ENCODE measurements at regions not wholly inside any gene's neighbourhood (a gene's known extent, or its start where the extent isn't known, plus 50 kb on each side); places are given as distances from the start of the nearest gene placed in this dataset.

- H3K9me3 ChIP-seq (ENCODE audit: control insufficient read depth in 1 of 2, insufficient read depth in 1 of 2, low read depth in 1 of 2, low read length in 2 of 2) = no peaks in the 10 kb centered on the region
- H3K79me2 ChIP-seq (ENCODE audit: insufficient read depth, low read length) = no peaks in the 10 kb centered on the region
- H3K36me3 ChIP-seq (ENCODE audit: control insufficient read depth in 1 of 2, insufficient read depth in 2 of 2, low read length in 2 of 2) = no peaks in the 10 kb centered on the region
- no peaks in the 10 kb centered on the region for H3K27me3 ChIP-seq (ENCODE audit: insufficient read depth, low read length)
- no peaks in the 10 kb centered on the region for H4K20me1 ChIP-seq (ENCODE audit: insufficient read depth)
- DNase-seq (ENCODE audit: low read depth, low spot score) = no peak
- intact Hi-C loops (cut with micrococcal nuclease) = no loop called here
- peak overlapping the region; percentile 71 for H3K4me2 ChIP-seq (ENCODE audit: low read length)
- POLR2A ChIA-PET = no interaction called here
- RAD21 ChIA-PET (ENCODE audit: low non-redundant PET in 1 of 2, low total read pairs in 2 of 2, uncharacterized antibody in 2 of 2, unreplicated experiment in 2 of 2) = no interaction called here
- no TSS peak for BruUV-seq (replicated peaks)
- no peak overlapping the region for H3K27ac ChIP-seq (ENCODE audit: low read depth, low read length)
- H3K9me2 ChIP-seq (ENCODE audit: insufficient read depth) = no peaks in the 10 kb centered on the region
- ATAC-seq = peak; percentile 70
- CTCF ChIA-PET = no interaction called here
- TF ChIP-seq ATF3 (IDR thresholded peaks at IDR 0.05) (0 out of 2 replicates have a peak, but pooled peaks have one; percentile 18), CEBPB (IDR thresholded peaks at IDR 0.05; ENCODE audit: low read depth) (0 out of 2 replicates have a peak, but pooled peaks have one; percentile 31), FOSL1 (IDR thresholded peaks at IDR 0.05; ENCODE audit: low read depth) (peak; percentile 80), POLR2A (IDR thresholded peaks at IDR 0.05; ENCODE audit: borderline replicate concordance, extremely low read depth, insufficient read depth, insufficient read length) (no peak), JUND (IDR thresholded peaks at IDR 0.05) (peak; percentile 61), EGR1 (IDR thresholded peaks at IDR 0.05; ENCODE audit: low read depth) (no peak), SP1 (IDR thresholded peaks at IDR 0.05; ENCODE audit: low read depth) (peak; percentile 30; the same call in 1 of the 2 replicates)
- no peak overlapping the region for H3K9ac ChIP-seq (ENCODE audit: low read length)
- H3K4me1 ChIP-seq (ENCODE audit: control insufficient read depth in 1 of 2, insufficient read depth in 2 of 2, low read length in 2 of 2) = peaks cover 0 to 23% of the 10 kb centered on the region in 2 experiments; a peak in 2 of 4 replicates
- peak overlapping the region; percentile 85 for H2AFZ ChIP-seq (ENCODE audit: low read depth, low read length, poor library complexity, severe bottlenecking)
- H3K4me3 ChIP-seq (replicated peaks in 1 of 2; ENCODE audit: low read depth in 1 of 2, low read length in 2 of 2) = peak overlapping the region in 1 of 2 experiments; percentile 34; a peak in 2 of 4 replicates
Measured at GRCh38 chr4:159410076-159410777, 307.3 kb downstream of the RAPGEF2 start.

- ChIA-PET CTCF (no interaction called here), POLR2A (no interaction called here), RAD21 (ENCODE audit: low non-redundant PET in 1 of 2, low total read pairs in 2 of 2, uncharacterized antibody in 2 of 2, unreplicated experiment in 2 of 2) (no interaction called here)
- no peak for ATAC-seq
- Histone ChIP-seq H4K20me1 (ENCODE audit: insufficient read depth) (no peaks in the 10 kb centered on the region), H3K79me2 (ENCODE audit: insufficient read depth, low read length) (no peaks in the 10 kb centered on the region), H3K27me3 (ENCODE audit: insufficient read depth, low read length) (no peaks in the 10 kb centered on the region), H2AFZ (ENCODE audit: low read depth, low read length, poor library complexity, severe bottlenecking) (no peak overlapping the region), H3K27ac (ENCODE audit: low read depth, low read length) (no peak overlapping the region), H3K4me1 (ENCODE audit: control insufficient read depth in 1 of 2, insufficient read depth in 2 of 2, low read length in 2 of 2) (peaks cover 0 to 24% of the 10 kb centered on the region in 2 experiments; a peak in 2 of 4 replicates), H3K4me3 (replicated peaks in 1 of 2; ENCODE audit: low read depth in 1 of 2, low read length in 2 of 2) (no peak overlapping the region), H3K36me3 (ENCODE audit: control insufficient read depth in 1 of 2, insufficient read depth in 2 of 2, low read length in 2 of 2) (no peaks in the 10 kb centered on the region), H3K9me3 (ENCODE audit: control insufficient read depth in 1 of 2, insufficient read depth in 1 of 2, low read depth in 1 of 2, low read length in 2 of 2) (no peaks in the 10 kb centered on the region), H3K9me2 (ENCODE audit: insufficient read depth) (no peaks in the 10 kb centered on the region), H3K9ac (ENCODE audit: low read length) (no peak overlapping the region), H3K4me2 (ENCODE audit: low read length) (peak overlapping the region; percentile 71; the same call in 1 of the 2 replicates)
- intact Hi-C loops (cut with micrococcal nuclease) = no loop called here
- no TSS peak for BruUV-seq (replicated peaks)
- TF ChIP-seq EZH2 (IDR thresholded peaks at IDR 0.05) (no peak), REST (IDR thresholded peaks at IDR 0.05; ENCODE audit: low read depth) (no peak), EGR1 (IDR thresholded peaks at IDR 0.05; ENCODE audit: low read depth) (no peak), ATF3 (IDR thresholded peaks at IDR 0.05) (no peak), YY1 (IDR thresholded peaks at IDR 0.05; ENCODE audit: extremely low read depth, insufficient replicate concordance, low read depth, low read length) (no peak), ELF1 (IDR thresholded peaks at IDR 0.05; ENCODE audit: borderline replicate concordance, low read depth) (no peak), CBX3 (IDR thresholded peaks at IDR 0.05; ENCODE audit: low read depth) (no peak)
- no peak for DNase-seq (ENCODE audit: low read depth, low spot score)
Measured at GRCh38 chr4:159410891-159411290, 308.0 kb downstream of the RAPGEF2 start.

All from HCT116 (cell line).